Endodermal cell (in vitro differentiated cells): ENCODE measurements at regions not wholly inside any gene's neighbourhood (a gene's known extent, or its start where the extent isn't known, plus 50 kb on each side); places are given as distances from the start of the nearest gene placed in this dataset.

Experiments
- DNase-seq: peaks from one replicate; pipeline ENCODE4 v3.0.0-alpha.2; 2017
- H3K27ac ChIP-seq: 2 replicates; pipeline ENCODE4 v1.5.1; 2013; ENCODE audit warnings: mild to moderate bottlenecking, low read depth, low read length, moderate library complexity
- H3K27me3 ChIP-seq: 2 replicates; pipeline ENCODE4 v1.6.1; 2013; ENCODE audit warnings: mild to moderate bottlenecking, low read length, moderate library complexity; ENCODE audit not compliant: insufficient read depth, control insufficient read depth, poor library complexity, severe bottlenecking
- H3K36me3 ChIP-seq: 2 replicates; pipeline ENCODE4 v1.7.0; 2013; ENCODE audit warnings: mild to moderate bottlenecking, low read length, moderate library complexity; ENCODE audit not compliant: control insufficient read depth, insufficient read depth
- H3K4me1 ChIP-seq: one replicate; pipeline ENCODE4 v1.7.0; 2013; ENCODE audit warnings: low read length; ENCODE audit not compliant: control insufficient read depth, insufficient read depth
- H3K4me3 ChIP-seq: 2 replicates; pipeline ENCODE4 v1.5.1; 2013; ENCODE audit warnings: mild to moderate bottlenecking, low read length, moderate library complexity
- H3K9ac ChIP-seq: 2 replicates; pipeline ENCODE4 v1.6.1; 2013; ENCODE audit warnings: mild to moderate bottlenecking, low read length, moderate library complexity; ENCODE audit not compliant: poor library complexity, severe bottlenecking; ENCODE audit errors: extremely low read depth
- H3K9me3 ChIP-seq: 2 replicates; pipeline ENCODE4 v1.6.1; 2013; ENCODE audit warnings: mild to moderate bottlenecking, low read length, moderate library complexity; ENCODE audit not compliant: control insufficient read depth
- H3K27ac Mint-ChIP-seq: 2 replicates; pipeline ENCODE4 v1.8.0; 2020; ENCODE audit warnings: mixed read lengths
- H3K27me3 Mint-ChIP-seq: 2 replicates; pipeline ENCODE4 v1.8.0; 2021; ENCODE audit warnings: mild to moderate bottlenecking, mixed read lengths; ENCODE audit not compliant: insufficient read depth
- H3K36me3 Mint-ChIP-seq: 2 replicates; pipeline ENCODE4 v1.8.0; 2020; ENCODE audit warnings: low read depth, mixed read lengths
- H3K4me1 Mint-ChIP-seq: 2 replicates; pipeline ENCODE4 v1.8.0; 2020; ENCODE audit warnings: mixed read lengths
- H3K4me3 Mint-ChIP-seq: 2 replicates; pipeline ENCODE4 v1.8.0; 2020; ENCODE audit warnings: mild to moderate bottlenecking, moderate library complexity, mixed read lengths
- H3K9me3 Mint-ChIP-seq: 2 replicates; pipeline ENCODE4 v1.8.0; 2020; ENCODE audit warnings: mild to moderate bottlenecking, mixed read lengths
- WGBS, 2 experiments: methylation state at CpG; one replicate each; pipeline versions ENCODE4 v1.1.5 to v1.1.7; 2013; ENCODE audit warnings: missing lambda C conversion rate in 2 of 2, mixed read lengths in 1 of 2; ENCODE audit not compliant: insufficient coverage in 1 of 2, insufficient read length in 1 of 2; 5-methylcytosine and 5-hydroxymethylcytosine counted together
- TF ChIP-seq, protein P1 (sequence below): fragments of 200-600 bp; sonication (generic); conservative IDR thresholded peaks from 2 replicates; pipeline ENCODE4 v1.5.0; 2021; ENCODE audit warnings: antibody characterized with exemption, mild to moderate bottlenecking

DNA sequence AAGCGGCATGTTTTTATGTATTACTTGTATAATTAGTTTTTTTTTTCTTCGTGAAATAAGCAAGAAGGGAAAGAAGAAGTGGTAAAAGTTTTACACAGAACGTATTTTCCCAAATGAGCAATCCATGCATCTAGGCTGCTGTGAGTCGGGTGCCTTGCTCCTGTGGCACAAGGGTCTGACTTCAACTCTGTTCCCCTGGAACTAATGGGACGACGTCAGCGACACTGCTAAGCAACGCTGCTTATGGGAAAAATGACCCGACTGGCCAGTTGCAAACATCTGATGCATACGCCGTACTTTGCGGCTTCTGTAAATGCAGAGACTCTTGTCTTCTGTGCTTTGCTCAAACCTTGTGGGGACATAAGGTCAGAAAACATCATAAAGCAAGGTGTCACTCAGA lies 66.3 kb downstream of the MPP7 start:
- DNase-seq = no peak
- no peak overlapping the region for H3K4me3 Mint-ChIP-seq
- Histone ChIP-seq H3K27me3 (no peaks in the 10 kb centered on the region), H3K36me3 (no peaks in the 10 kb centered on the region), H3K4me3 (no peak overlapping the region), H3K27ac (no peak overlapping the region), H3K4me1 (no peaks in the 10 kb centered on the region), H3K9ac (no peak overlapping the region), H3K9me3 (no peaks in the 10 kb centered on the region)
- H3K27me3 Mint-ChIP-seq = no peaks in the 10 kb centered on the region
- H3K27ac Mint-ChIP-seq = no peak overlapping the region
- WGBS, 2 experiments = 89 to 94% methylated on average over 11 to 12 of the region's 12 CpGs
- peaks cover 5% of the 10 kb centered on the region for H3K4me1 Mint-ChIP-seq
- TF ChIP-seq, protein P1, sequence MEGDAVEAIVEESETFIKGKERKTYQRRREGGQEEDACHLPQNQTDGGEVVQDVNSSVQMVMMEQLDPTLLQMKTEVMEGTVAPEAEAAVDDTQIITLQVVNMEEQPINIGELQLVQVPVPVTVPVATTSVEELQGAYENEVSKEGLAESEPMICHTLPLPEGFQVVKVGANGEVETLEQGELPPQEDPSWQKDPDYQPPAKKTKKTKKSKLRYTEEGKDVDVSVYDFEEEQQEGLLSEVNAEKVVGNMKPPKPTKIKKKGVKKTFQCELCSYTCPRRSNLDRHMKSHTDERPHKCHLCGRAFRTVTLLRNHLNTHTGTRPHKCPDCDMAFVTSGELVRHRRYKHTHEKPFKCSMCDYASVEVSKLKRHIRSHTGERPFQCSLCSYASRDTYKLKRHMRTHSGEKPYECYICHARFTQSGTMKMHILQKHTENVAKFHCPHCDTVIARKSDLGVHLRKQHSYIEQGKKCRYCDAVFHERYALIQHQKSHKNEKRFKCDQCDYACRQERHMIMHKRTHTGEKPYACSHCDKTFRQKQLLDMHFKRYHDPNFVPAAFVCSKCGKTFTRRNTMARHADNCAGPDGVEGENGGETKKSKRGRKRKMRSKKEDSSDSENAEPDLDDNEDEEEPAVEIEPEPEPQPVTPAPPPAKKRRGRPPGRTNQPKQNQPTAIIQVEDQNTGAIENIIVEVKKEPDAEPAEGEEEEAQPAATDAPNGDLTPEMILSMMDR = no peak
- H3K9me3 Mint-ChIP-seq = no peaks in the 10 kb centered on the region
- H3K36me3 Mint-ChIP-seq = no peaks in the 10 kb centered on the region

DNA sequence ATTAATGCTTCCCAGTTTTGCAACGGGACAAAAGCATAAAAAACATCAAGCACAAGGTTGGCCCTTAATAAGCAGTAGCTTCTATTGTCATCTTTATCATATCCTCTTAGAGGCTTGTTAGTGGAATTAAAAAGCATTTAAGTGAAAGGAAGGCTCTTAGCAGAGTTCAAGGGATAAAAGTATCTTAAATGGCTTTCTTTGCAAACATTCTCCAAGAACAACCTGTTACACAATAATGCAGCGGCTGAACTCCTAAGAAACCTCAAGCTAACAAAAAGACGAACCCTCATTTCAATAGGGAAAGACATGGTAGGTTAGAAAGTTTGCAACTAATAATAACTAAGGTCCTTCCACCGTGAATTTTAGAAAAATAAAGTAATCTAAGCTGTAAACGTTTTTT lies 82.1 kb downstream of the MPP7 start:
- 90% methylated on average over 5 of the region's 5 CpGs; no CpG with 5 or more reads in 1 of the 2 experiments for WGBS, 2 experiments
- Mint-ChIP-seq H3K4me1 (peaks cover 11% of the 10 kb centered on the region), H3K27ac (no peak overlapping the region), H3K9me3 (no peaks in the 10 kb centered on the region), H3K4me3 (no peak overlapping the region), H3K36me3 (no peaks in the 10 kb centered on the region), H3K27me3 (no peaks in the 10 kb centered on the region)
- no peak overlapping the region for H3K4me3 ChIP-seq
- H3K36me3 ChIP-seq = no peaks in the 10 kb centered on the region
- no peak overlapping the region for H3K9ac ChIP-seq
- no peaks in the 10 kb centered on the region for H3K4me1 ChIP-seq
- H3K27me3 ChIP-seq = peaks cover 8% of the 10 kb centered on the region
- TF ChIP-seq, protein P1 = no peak
- no peak overlapping the region for H3K27ac ChIP-seq
- H3K9me3 ChIP-seq = no peaks in the 10 kb centered on the region
- no peak for DNase-seq

DNA sequence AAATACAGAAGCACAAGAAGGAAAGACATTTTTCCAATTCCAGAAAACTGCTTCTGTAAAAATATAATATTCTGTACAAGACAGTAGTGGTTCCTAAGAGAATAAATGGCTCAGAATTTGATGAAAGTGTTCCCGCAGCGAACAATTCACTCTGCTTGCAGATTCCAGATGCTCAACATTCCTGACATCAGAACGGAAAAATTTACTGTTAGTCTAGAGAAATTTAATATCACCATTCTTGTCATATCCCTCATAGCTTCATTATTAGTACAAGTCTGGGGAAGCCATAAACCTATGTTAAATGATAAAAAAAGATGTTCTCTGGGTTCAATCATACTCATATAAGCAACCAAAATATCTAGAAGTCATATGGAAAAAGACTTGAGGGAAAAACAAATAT lies 83.6 kb downstream of the MPP7 start:
- H3K27ac ChIP-seq = no peak overlapping the region
- no peaks in the 10 kb centered on the region for H3K9me3 ChIP-seq
- H3K4me3 ChIP-seq = no peak overlapping the region
- no peaks in the 10 kb centered on the region for H3K4me1 ChIP-seq
- no peak for DNase-seq
- TF ChIP-seq, protein P1 = no peak
- Mint-ChIP-seq H3K4me1 (peaks cover 21% of the 10 kb centered on the region), H3K27ac (no peak overlapping the region), H3K9me3 (no peaks in the 10 kb centered on the region), H3K36me3 (no peaks in the 10 kb centered on the region), H3K4me3 (no peak overlapping the region), H3K27me3 (no peaks in the 10 kb centered on the region)
- peaks cover 8% of the 10 kb centered on the region for H3K27me3 ChIP-seq
- 91 to 100% methylated on average over 2 to 3 of the region's 3 CpGs for WGBS, 2 experiments
- no peaks in the 10 kb centered on the region for H3K36me3 ChIP-seq
- H3K9ac ChIP-seq = no peak overlapping the region
